ENCODE measurements at regions not wholly inside any gene's neighbourhood (a gene's known extent, or its start where the extent isn't known, plus 50 kb on each side); places are given as distances from the start of the nearest gene placed in this dataset.

GRCh38 chr2:80889009-80889408 lies 584.5 kb upstream of the LRRTM1 start:
- no peak overlapping the region for H3K4me2 ChIP-seq (ENCODE audit: unreplicated experiment)
- H3K27ac ChIP-seq, result no peak overlapping the region
- WGBS, 2 experiments (ENCODE audit: low coverage in 1 of 2, low lambda C conversion rate in 2 of 2, missing lambda C conversion rate in 2 of 2), result 5 to 12% methylated on average over 2 of the region's 2 CpGs
- H3K9me3 ChIP-seq (ENCODE audit: low read depth), result no peaks in the 10 kb centered on the region
- no peaks in the 10 kb centered on the region for H3K4me1 ChIP-seq (ENCODE audit: insufficient read depth)
- no peaks in the 10 kb centered on the region for H3K27me3 ChIP-seq (replicated peaks; ENCODE audit: insufficient read depth)
- no peaks in the 10 kb centered on the region for H3K79me2 ChIP-seq (ENCODE audit: insufficient read depth)
- no peaks in the 10 kb centered on the region for H3F3A ChIP-seq (ENCODE audit: insufficient read depth)
- H2AFZ ChIP-seq, result no peak overlapping the region
- no peak overlapping the region for H3K4me3 ChIP-seq
- no peaks in the 10 kb centered on the region for H4K20me1 ChIP-seq (ENCODE audit: insufficient read depth)
- H3K36me3 ChIP-seq (ENCODE audit: low read depth), result no peaks in the 10 kb centered on the region
- in situ Hi-C loops (cut with MboI), result no loop called here
- no peak for TF ChIP-seq EZH2 (IDR thresholded peaks at IDR 0.05; ENCODE audit: insufficient read depth, poor library complexity, severe bottlenecking)
- no peak for TF ChIP-seq EZH2phosphoT487 (IDR thresholded peaks at IDR 0.05; ENCODE audit: insufficient read depth, low read depth)
- no peak overlapping the region for H3K9ac ChIP-seq
- no peaks in the 10 kb centered on the region for H3K9me2 ChIP-seq (ENCODE audit: insufficient read depth)
- no peak for DNase-seq

DNA sequence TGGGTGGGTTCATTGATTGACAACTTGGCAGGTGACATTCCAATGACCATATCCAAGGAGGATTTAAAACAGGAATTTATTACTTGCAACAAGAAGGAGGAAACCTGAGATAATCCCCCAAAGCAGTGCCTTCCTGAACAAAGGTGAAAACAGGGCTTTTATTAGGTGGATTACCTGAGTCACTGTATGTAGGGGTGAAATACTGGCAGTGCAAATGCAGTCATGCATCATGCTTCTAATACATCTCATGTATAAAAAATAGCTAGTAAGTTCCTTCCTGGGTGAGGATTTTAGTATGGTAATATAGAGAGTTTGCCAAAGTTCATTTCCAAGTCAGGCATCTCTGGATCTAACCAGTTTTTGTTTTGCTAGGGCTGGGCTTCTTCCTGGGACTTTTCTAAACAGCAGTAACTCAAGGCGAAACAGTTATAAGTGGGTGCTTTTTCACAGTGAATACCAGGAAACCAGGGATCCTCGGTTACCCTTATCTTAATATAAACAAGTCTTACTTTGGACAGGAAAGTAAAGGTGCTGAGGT lies 583.4 kb upstream of the LRRTM1 start:
- Histone ChIP-seq H3F3A (ENCODE audit: insufficient read depth) (no peaks in the 10 kb centered on the region), H3K79me2 (ENCODE audit: insufficient read depth) (no peaks in the 10 kb centered on the region), H3K4me3 (no peak overlapping the region), H2AFZ (no peak overlapping the region), H4K20me1 (ENCODE audit: insufficient read depth) (no peaks in the 10 kb centered on the region), H3K9me3 (ENCODE audit: low read depth) (no peaks in the 10 kb centered on the region), H3K36me3 (ENCODE audit: low read depth) (no peaks in the 10 kb centered on the region), H3K9ac (no peak overlapping the region), H3K27me3 (replicated peaks; ENCODE audit: insufficient read depth) (no peaks in the 10 kb centered on the region), H3K4me1 (ENCODE audit: insufficient read depth) (no peaks in the 10 kb centered on the region), H3K4me2 (ENCODE audit: unreplicated experiment) (no peak overlapping the region), H3K27ac (no peak overlapping the region), H3K9me2 (ENCODE audit: insufficient read depth) (no peaks in the 10 kb centered on the region)
- WGBS, 2 experiments (ENCODE audit: low coverage in 1 of 2, low lambda C conversion rate in 2 of 2, missing lambda C conversion rate in 2 of 2), result 20 to 23% methylated on average over 2 of the region's 2 CpGs
- in situ Hi-C loops (cut with MboI), result no loop called here
- no peak for TF ChIP-seq EZH2 (IDR thresholded peaks at IDR 0.05; ENCODE audit: insufficient read depth, poor library complexity, severe bottlenecking)
- no peak for TF ChIP-seq EZH2phosphoT487 (IDR thresholded peaks at IDR 0.05; ENCODE audit: insufficient read depth, low read depth)
- no peak for DNase-seq

DNA sequence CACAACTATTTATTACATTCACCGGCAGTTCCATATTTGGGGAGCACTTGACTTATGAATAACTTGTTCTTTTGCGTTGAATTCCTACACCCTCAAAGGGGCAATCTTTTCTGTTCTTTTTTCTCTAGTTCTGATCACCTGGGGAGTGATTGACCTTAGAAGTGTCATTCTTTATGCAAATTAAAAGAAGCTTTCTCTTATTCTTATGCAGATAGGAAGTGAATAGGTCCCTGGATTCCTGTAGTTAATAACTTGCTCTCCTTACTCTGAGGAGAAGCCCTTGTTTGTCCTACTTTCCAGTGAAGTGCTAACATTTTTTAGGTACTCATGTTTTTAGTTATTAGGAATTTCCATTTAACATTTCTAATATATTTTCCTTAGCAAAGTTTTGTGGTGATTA lies 569.8 kb upstream of the LRRTM1 start:
- WGBS, 2 experiments (ENCODE audit: low coverage in 1 of 2, low lambda C conversion rate in 2 of 2, missing lambda C conversion rate in 2 of 2), result 30 to 38% methylated on average over 2 of the region's 2 CpGs

DNA sequence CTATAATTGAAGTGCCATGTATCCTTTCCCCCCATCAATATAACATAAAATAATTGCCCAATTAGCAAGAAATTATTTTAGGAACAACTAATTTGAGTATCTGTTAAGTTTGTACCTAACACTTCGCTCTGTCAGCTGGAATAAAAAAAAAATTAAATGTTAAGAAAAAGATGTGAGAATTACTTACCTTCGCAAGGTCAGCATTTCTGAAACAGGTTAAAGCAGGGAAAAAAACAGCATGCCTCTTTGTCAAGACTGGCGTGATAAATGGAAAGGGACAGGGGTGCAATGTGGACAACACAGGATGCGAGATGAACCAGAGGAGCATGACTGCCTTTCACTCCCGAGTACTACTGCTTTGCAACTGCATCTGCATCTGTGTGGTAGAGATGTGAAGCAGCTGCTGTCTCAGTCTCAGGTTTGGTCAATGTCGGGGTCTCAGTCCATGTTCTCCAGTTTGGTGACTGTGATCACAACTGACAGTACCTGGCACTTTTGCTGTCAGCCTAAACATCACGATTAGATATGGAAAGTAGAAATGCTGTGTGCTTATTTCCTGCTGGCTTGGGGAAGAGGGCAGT lies 565.4 kb upstream of the LRRTM1 start:
- TF ChIP-seq EZH2 (IDR thresholded peaks at IDR 0.05; ENCODE audit: insufficient read depth, poor library complexity, severe bottlenecking), result no peak
- no peak for TF ChIP-seq EZH2phosphoT487 (IDR thresholded peaks at IDR 0.05; ENCODE audit: insufficient read depth, low read depth)
- no peaks in the 10 kb centered on the region for H3K36me3 ChIP-seq (ENCODE audit: low read depth)
- H3K9me2 ChIP-seq (ENCODE audit: insufficient read depth), result no peaks in the 10 kb centered on the region
- no peak overlapping the region for H3K9ac ChIP-seq
- no peaks in the 10 kb centered on the region for H3K9me3 ChIP-seq (ENCODE audit: low read depth)
- no peak for DNase-seq
- H3K27me3 ChIP-seq (replicated peaks; ENCODE audit: insufficient read depth), result no peaks in the 10 kb centered on the region
- H3K4me2 ChIP-seq (ENCODE audit: unreplicated experiment), result no peak overlapping the region
- no peaks in the 10 kb centered on the region for H3K4me1 ChIP-seq (ENCODE audit: insufficient read depth)
- H4K20me1 ChIP-seq (ENCODE audit: insufficient read depth), result no peaks in the 10 kb centered on the region
- H3K4me3 ChIP-seq, result no peak overlapping the region
- in situ Hi-C loops (cut with MboI), result no loop called here
- H3K79me2 ChIP-seq (ENCODE audit: insufficient read depth), result no peaks in the 10 kb centered on the region
- 10 to 13% methylated on average over 7 of the region's 7 CpGs for WGBS, 2 experiments (ENCODE audit: low coverage in 1 of 2, low lambda C conversion rate in 2 of 2, missing lambda C conversion rate in 2 of 2)
- H3K27ac ChIP-seq, result no peak overlapping the region
- H2AFZ ChIP-seq, result no peak overlapping the region
- no peaks in the 10 kb centered on the region for H3F3A ChIP-seq (ENCODE audit: insufficient read depth)

More for the DNA sequence above, 569.8 kb upstream of the LRRTM1 start:
- Histone ChIP-seq H3K27me3 (replicated peaks; ENCODE audit: insufficient read depth) (no peaks in the 10 kb centered on the region), H3K9me2 (ENCODE audit: insufficient read depth) (no peaks in the 10 kb centered on the region), H4K20me1 (ENCODE audit: insufficient read depth) (no peaks in the 10 kb centered on the region), H3K36me3 (ENCODE audit: low read depth) (no peaks in the 10 kb centered on the region), H3K27ac (no peak overlapping the region), H3K9me3 (ENCODE audit: low read depth) (no peaks in the 10 kb centered on the region), H3K4me2 (ENCODE audit: unreplicated experiment) (no peak overlapping the region), H3K4me1 (ENCODE audit: insufficient read depth) (no peaks in the 10 kb centered on the region), H3F3A (ENCODE audit: insufficient read depth) (no peaks in the 10 kb centered on the region), H3K9ac (no peak overlapping the region), H3K4me3 (no peak overlapping the region), H2AFZ (no peak overlapping the region), H3K79me2 (ENCODE audit: insufficient read depth) (no peaks in the 10 kb centered on the region)
- DNase-seq, result no peak
- TF ChIP-seq EZH2 (IDR thresholded peaks at IDR 0.05; ENCODE audit: insufficient read depth, poor library complexity, severe bottlenecking) (no peak), EZH2phosphoT487 (IDR thresholded peaks at IDR 0.05; ENCODE audit: insufficient read depth, low read depth) (no peak)
- in situ Hi-C loops (cut with MboI), result no loop called here

All from GM23248 (cell line).